ENCODE measurements at regions not wholly inside any gene's neighbourhood (a gene's known extent, or its start where the extent isn't known, plus 50 kb on each side); places are given as distances from the start of the nearest gene placed in this dataset.
"Not testable (repeated sequence)": the region's sequence is repeated elsewhere in the genome, so short reads cannot be mapped to it uniquely, and the experiment has no call there.

- no peaks in the 10 kb centered on the region for H3K27me3 ChIP-seq (ENCODE audit: low read depth)
- H3K4me1 ChIP-seq, result no peaks in the 10 kb centered on the region
- no peaks in the 10 kb centered on the region for H3K9me3 ChIP-seq
- H3K36me3 ChIP-seq (replicated peaks), result no peaks in the 10 kb centered on the region
- no peak for DNase-seq (ENCODE audit: low spot score in 2 of 2)
- H3K4me3 ChIP-seq, result no peak overlapping the region
- in situ Hi-C loops (cut with MboI; ENCODE audit: low sequenced_read_pairs), result no loop called here
Measured at GRCh38 chr1:14390816-14391215, 207.7 kb upstream of the KAZN start.

GRCh38 chr1:14392161-14392858, 206.2 kb upstream of the KAZN start:
- Histone ChIP-seq H3K36me3 (replicated peaks) (no peaks in the 10 kb centered on the region), H3K9me3 (no peaks in the 10 kb centered on the region), H3K4me3 (no peak overlapping the region), H3K27me3 (ENCODE audit: low read depth) (no peaks in the 10 kb centered on the region), H3K4me1 (no peaks in the 10 kb centered on the region)
- DNase-seq (ENCODE audit: low spot score in 2 of 2), result no peak
- in situ Hi-C loops (cut with MboI; ENCODE audit: low sequenced_read_pairs), result no loop called here

DNA sequence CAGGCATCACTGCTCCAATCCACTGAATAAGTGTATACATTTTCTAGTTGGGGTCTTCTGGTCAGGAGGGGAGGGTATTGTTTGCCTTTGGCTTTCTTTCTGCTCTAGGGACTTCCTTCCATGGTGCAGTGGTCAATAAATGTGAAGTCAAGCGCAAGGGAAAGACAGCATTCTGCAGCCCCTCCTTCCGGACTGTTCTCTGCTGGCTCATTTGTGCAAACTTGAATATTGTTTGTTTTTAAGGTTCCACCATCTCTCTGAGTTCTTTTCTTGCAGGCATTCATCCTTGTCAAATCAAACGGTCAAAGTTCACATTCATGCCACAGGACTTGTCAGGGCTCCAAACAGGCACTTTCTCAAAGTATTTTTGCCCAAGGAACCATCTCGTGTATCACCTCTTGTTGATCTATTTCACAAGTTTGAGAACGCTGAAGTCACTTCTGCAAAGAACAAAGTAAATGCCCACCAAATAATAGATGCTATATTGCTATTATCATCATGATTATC, 205.6 kb upstream of the KAZN start:
- in situ Hi-C loops (cut with MboI; ENCODE audit: low sequenced_read_pairs), result no loop called here
- DNase-seq (ENCODE audit: low spot score in 2 of 2), result no peak

GRCh38 chr1:14396100-14396499, 202.4 kb upstream of the KAZN start:
- Histone ChIP-seq H3K4me1 (no peaks in the 10 kb centered on the region), H3K36me3 (replicated peaks) (no peaks in the 10 kb centered on the region), H3K27me3 (ENCODE audit: low read depth) (no peaks in the 10 kb centered on the region), H3K4me3 (no peak overlapping the region), H3K9me3 (no peaks in the 10 kb centered on the region)
- in situ Hi-C loops (cut with MboI; ENCODE audit: low sequenced_read_pairs), result no loop called here
- DNase-seq (ENCODE audit: low spot score in 2 of 2), result no peak

More for the DNA sequence above, 205.6 kb upstream of the KAZN start:
- Histone ChIP-seq H3K27me3 (ENCODE audit: low read depth) (no peaks in the 10 kb centered on the region), H3K36me3 (replicated peaks) (no peaks in the 10 kb centered on the region), H3K9me3 (no peaks in the 10 kb centered on the region), H3K4me3 (no peak overlapping the region), H3K4me1 (no peaks in the 10 kb centered on the region)

- in situ Hi-C loops (cut with MboI; ENCODE audit: low sequenced_read_pairs), result no loop called here
- H3K27me3 ChIP-seq (ENCODE audit: low read depth), result no peaks in the 10 kb centered on the region
- no peaks in the 10 kb centered on the region for H3K36me3 ChIP-seq (replicated peaks)
Measured at GRCh38 chr1:14403961-14404645, 194.4 kb upstream of the KAZN start.

DNA sequence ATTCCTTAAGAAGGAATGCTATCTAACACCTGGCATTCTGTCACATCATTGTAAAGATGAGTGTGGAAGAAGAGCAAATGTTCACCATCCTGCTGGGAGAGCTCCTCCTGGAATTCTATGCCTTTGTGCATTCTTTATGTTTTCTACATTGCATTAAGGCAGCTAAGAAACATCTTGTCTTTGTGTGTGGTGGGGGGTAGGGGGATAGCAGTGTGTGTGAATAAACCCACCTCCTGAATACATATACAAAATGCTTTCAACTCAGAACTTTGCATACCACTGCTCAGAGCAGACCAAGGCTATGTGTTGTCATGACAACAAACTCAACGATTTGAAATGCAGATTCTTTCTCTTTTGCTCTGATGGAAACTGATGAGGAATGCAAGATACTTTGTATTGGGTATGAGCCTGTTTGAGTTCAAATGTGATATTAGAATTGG, 193.6 kb upstream of the KAZN start:
- in situ Hi-C loops (cut with MboI; ENCODE audit: low sequenced_read_pairs), result no loop called here
- no peaks in the 10 kb centered on the region for H3K27me3 ChIP-seq (ENCODE audit: low read depth)
- no peaks in the 10 kb centered on the region for H3K36me3 ChIP-seq (replicated peaks)
- no peaks in the 10 kb centered on the region for H3K9me3 ChIP-seq
- H3K4me1 ChIP-seq, result peaks cover 17% of the 10 kb centered on the region
- H3K4me3 ChIP-seq, result no peak overlapping the region
- peak; percentile 76 to 96 for DNase-seq (ENCODE audit: low spot score in 2 of 2)

More at GRCh38 chr1:14403961-14404645, 194.4 kb upstream of the KAZN start:
- Histone ChIP-seq H3K4me1 (peaks cover 17% of the 10 kb centered on the region), H3K9me3 (no peaks in the 10 kb centered on the region), H3K4me3 (no peak overlapping the region)
- DNase-seq (ENCODE audit: low spot score in 2 of 2), result no peak

- Histone ChIP-seq H3K4me1 (no peaks in the 10 kb centered on the region), H3K36me3 (replicated peaks) (no peaks in the 10 kb centered on the region), H3K27me3 (ENCODE audit: low read depth) (no peaks in the 10 kb centered on the region), H3K9me3 (no peaks in the 10 kb centered on the region), H3K4me3 (no peak overlapping the region)
- no peak for DNase-seq (ENCODE audit: low spot score in 2 of 2)
- in situ Hi-C loops (cut with MboI; ENCODE audit: low sequenced_read_pairs), result no loop called here
Measured at GRCh38 chr1:14412235-14412634, 186.2 kb upstream of the KAZN start.

DNA sequence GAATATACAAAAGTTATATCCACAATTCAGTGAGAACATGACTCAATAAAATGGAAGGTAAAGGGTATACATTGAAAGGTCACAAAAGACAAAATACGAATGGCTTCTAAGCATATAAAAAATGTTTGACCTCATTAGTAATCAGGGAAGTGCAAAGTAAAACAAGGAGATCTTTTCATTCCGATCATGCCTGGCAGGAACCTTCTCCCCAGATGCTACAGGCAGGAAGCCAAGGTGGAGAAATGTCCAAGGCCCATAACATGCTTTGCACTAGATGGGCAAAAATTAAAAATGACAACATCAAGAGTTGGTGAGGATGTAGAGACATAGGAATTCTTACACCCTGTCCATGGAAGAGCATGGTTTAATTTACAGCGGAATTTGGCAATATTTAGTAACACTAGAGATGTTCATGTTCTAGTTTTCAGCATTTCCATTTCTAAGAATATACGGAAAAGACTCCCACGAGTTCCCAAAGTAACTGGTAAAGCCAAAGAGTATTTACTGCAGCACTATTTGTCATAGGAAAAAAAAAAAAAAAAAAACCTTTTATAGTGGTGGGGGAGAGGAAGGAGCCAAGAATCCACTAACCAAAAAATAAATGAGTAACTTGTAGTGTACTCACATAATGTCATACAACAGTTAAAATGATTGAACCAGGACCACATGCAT, 184.5 kb upstream of the KAZN start:
- H3K27me3 ChIP-seq (ENCODE audit: low read depth), result no peaks in the 10 kb centered on the region
- no peaks in the 10 kb centered on the region for H3K36me3 ChIP-seq (replicated peaks)
- in situ Hi-C loops (cut with MboI; ENCODE audit: low sequenced_read_pairs), result no loop called here
- H3K4me3 ChIP-seq, result no peak overlapping the region
- DNase-seq (ENCODE audit: low spot score in 2 of 2), result no peak
- H3K9me3 ChIP-seq, result no peaks in the 10 kb centered on the region
- no peaks in the 10 kb centered on the region for H3K4me1 ChIP-seq

DNA sequence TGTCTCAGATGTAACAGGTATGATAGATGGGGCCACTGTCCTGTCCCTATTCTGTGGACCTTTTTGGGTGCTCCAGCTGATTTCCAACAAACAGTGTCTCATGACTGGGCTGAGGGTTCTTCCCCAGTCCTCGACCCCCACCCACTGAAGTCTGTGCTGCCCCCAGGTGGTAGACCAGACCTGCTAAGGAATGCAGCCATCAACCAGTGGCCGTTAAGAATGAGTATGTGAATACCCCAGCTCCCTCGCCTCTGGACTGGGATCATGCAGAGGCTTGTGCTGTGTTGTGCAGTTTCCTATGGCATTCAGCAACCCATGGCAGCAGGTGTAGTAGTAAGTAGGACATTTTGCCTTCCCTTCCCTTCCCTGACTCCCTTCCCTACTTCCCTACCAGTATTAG, 183.1 kb upstream of the KAZN start:
- in situ Hi-C loops (cut with MboI; ENCODE audit: low sequenced_read_pairs), result no loop called here
- Histone ChIP-seq H3K9me3 (no peaks in the 10 kb centered on the region), H3K4me3 (no peak overlapping the region), H3K36me3 (replicated peaks) (no peaks in the 10 kb centered on the region), H3K4me1 (no peaks in the 10 kb centered on the region), H3K27me3 (ENCODE audit: low read depth) (no peaks in the 10 kb centered on the region)
- peak in 1 of 2 experiments; percentile 38 for DNase-seq (ENCODE audit: low spot score in 2 of 2)

GRCh38 chr1:14419778-14420218, 178.7 kb upstream of the KAZN start:
- DNase-seq (ENCODE audit: low spot score in 2 of 2); H3K4me3 ChIP-seq; in situ Hi-C loops (cut with MboI; ENCODE audit: low sequenced_read_pairs); H3K27me3 ChIP-seq (ENCODE audit: low read depth); H3K36me3 ChIP-seq (replicated peaks); H3K9me3 ChIP-seq; H3K4me1 ChIP-seq: not testable (repeated sequence)

DNA sequence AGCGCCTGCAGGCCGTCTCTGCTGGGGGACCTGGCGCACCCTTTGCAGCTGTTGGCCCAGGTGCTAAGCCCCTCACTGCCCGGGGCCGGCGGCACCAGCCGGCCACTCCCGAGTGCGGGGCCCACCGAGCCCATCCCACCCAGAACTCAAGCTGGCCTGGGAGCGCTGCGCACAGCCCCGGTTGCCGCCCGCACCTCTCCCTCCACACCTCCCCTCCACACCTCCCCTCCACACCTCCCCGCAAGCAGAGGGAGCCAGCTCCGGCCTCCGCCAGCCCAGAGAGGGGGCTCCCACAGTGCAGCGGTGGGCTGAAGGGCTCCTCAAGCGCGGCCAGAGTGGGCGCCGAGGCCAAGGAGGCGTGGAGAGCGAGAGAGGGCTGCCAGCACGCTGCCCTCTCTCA, 177.8 kb upstream of the KAZN start:
- no peak for DNase-seq (ENCODE audit: low spot score in 2 of 2)
- in situ Hi-C loops (cut with MboI; ENCODE audit: low sequenced_read_pairs), result no loop called here
- no peak overlapping the region for H3K4me3 ChIP-seq
- H3K27me3 ChIP-seq (ENCODE audit: low read depth), result no peaks in the 10 kb centered on the region
- H3K4me1 ChIP-seq, result no peaks in the 10 kb centered on the region
- no peaks in the 10 kb centered on the region for H3K9me3 ChIP-seq
- H3K36me3 ChIP-seq (replicated peaks), result no peaks in the 10 kb centered on the region

GRCh38 chr1:14421295-14421976, 177.0 kb upstream of the KAZN start:
- DNase-seq (ENCODE audit: low spot score in 2 of 2), result no peak
- in situ Hi-C loops (cut with MboI; ENCODE audit: low sequenced_read_pairs), result no loop called here
- Histone ChIP-seq H3K4me1 (no peaks in the 10 kb centered on the region), H3K4me3 (no peak overlapping the region), H3K9me3 (no peaks in the 10 kb centered on the region), H3K36me3 (replicated peaks) (no peaks in the 10 kb centered on the region), H3K27me3 (ENCODE audit: low read depth) (no peaks in the 10 kb centered on the region)

- in situ Hi-C loops (cut with MboI; ENCODE audit: low sequenced_read_pairs), result no loop called here
- Histone ChIP-seq H3K9me3 (no peaks in the 10 kb centered on the region), H3K36me3 (replicated peaks) (no peaks in the 10 kb centered on the region), H3K27me3 (ENCODE audit: low read depth) (no peaks in the 10 kb centered on the region), H3K4me3 (no peak overlapping the region), H3K4me1 (no peaks in the 10 kb centered on the region)
- DNase-seq (ENCODE audit: low spot score in 2 of 2), result no peak
Measured at GRCh38 chr1:14421977-14422609, 176.4 kb upstream of the KAZN start.

All from HAP-1 (cell line).